HG03135 (cell line): ENCODE measurements at regions not wholly inside any gene's neighbourhood (a gene's known extent, or its start where the extent isn't known, plus 50 kb on each side); places are given as distances from the start of the nearest gene placed in this dataset.

ENCODE experiments used
- ATAC-seq: cut with Tn5 transposase; IDR thresholded peaks from one replicate; pipeline ENCODE4 v1.9.1; 2021; ENCODE audit warnings: mild to moderate bottlenecking, moderate library complexity; ENCODE audit not compliant: unreplicated experiment

GRCh38 chr2:101558740-101559525 lies 84.0 kb upstream of the RFX8 start:
- ATAC-seq, result no peak

- no peak for ATAC-seq
Observed at GRCh38 chr2:101556033-101556459, 81.1 kb upstream of the RFX8 start.

GRCh38 chr2:101551336-101551888 lies 76.5 kb upstream of the RFX8 start:
- no peak for ATAC-seq

GRCh38 chr2:101550555-101550954 lies 75.6 kb upstream of the RFX8 start:
- no peak for ATAC-seq

GRCh38 chr2:101549371-101549770 lies 74.5 kb upstream of the RFX8 start:
- ATAC-seq, result no peak

- no peak for ATAC-seq
Observed at GRCh38 chr2:101546376-101547058, 71.6 kb upstream of the RFX8 start.

- no peak for ATAC-seq
Observed at GRCh38 chr2:101545950-101546349, 71.0 kb upstream of the RFX8 start.

- ATAC-seq, result no peak
Observed at GRCh38 chr2:101540518-101540917, 65.6 kb upstream of the RFX8 start.

GRCh38 chr2:101538076-101538475 lies 63.2 kb upstream of the RFX8 start:
- no peak for ATAC-seq

- no peak for ATAC-seq
Observed at GRCh38 chr2:101534149-101534611, 59.3 kb upstream of the RFX8 start.

GRCh38 chr2:101533561-101534148 lies 58.7 kb upstream of the RFX8 start:
- ATAC-seq, result no peak

GRCh38 chr2:101528501-101528900 lies 53.6 kb upstream of the RFX8 start:
- no peak for ATAC-seq

GRCh38 chr2:101524806-101525430 lies 50.0 kb upstream of the RFX8 start:
- no peak for ATAC-seq
